ENCODE measurements at regions not wholly inside any gene's neighbourhood (a gene's known extent, or its start where the extent isn't known, plus 50 kb on each side); places are given as distances from the start of the nearest gene placed in this dataset.

GRCh38 chr5:86112249-86112648, 505.5 kb upstream of the COX7C start:
- no peak for TF ChIP-seq CTCF (IDR thresholded peaks at IDR 0.05 in 2 of 3, conservative IDR thresholded peaks at IDR 0.05 in 1 of 3; ENCODE audit: control insufficient read depth in 2 of 3, extremely low read depth in 1 of 3, insufficient read depth in 1 of 3, low read depth in 3 of 3, low read length in 3 of 3)
- TF ChIP-seq BHLHE40 (IDR thresholded peaks at IDR 0.05; ENCODE audit: borderline replicate concordance in 1 of 2, low read depth in 2 of 2, low read length in 1 of 2): no peak
- no peak for TF ChIP-seq POLR2AphosphoS5 (IDR thresholded peaks at IDR 0.05; ENCODE audit: low read length)
- TF ChIP-seq KDM1A (IDR thresholded peaks at IDR 0.05; ENCODE audit: borderline replicate concordance): no peak
- TF ChIP-seq SMC3 (IDR thresholded peaks at IDR 0.05; ENCODE audit: borderline replicate concordance, low read length): no peak
- TF ChIP-seq SRF (IDR thresholded peaks at IDR 0.05; ENCODE audit: low read depth in 2 of 2, low read length in 2 of 2): no peak
